ENCODE measurements at regions not wholly inside any gene's neighbourhood (a gene's known extent, or its start where the extent isn't known, plus 50 kb on each side); places are given as distances from the start of the nearest gene placed in this dataset.

- no peak for TF ChIP-seq CTCF (conservative IDR thresholded peaks at IDR 0.05; ENCODE audit: low read depth, low read length)
- no peak overlapping the region for H3K4me3 ChIP-seq (ENCODE audit: low read depth, low read length)
- no peak for DNase-seq (ENCODE audit: low read depth)
Measured at GRCh38 chr2:186959486-186959885, 110.5 kb upstream of the ZSWIM2 start.

GRCh38 chr2:186950694-186951093 lies 101.7 kb upstream of the ZSWIM2 start:
- no peak for DNase-seq (ENCODE audit: low read depth)
- H3K4me3 ChIP-seq (ENCODE audit: low read depth, low read length) = no peak overlapping the region
- TF ChIP-seq CTCF (conservative IDR thresholded peaks at IDR 0.05; ENCODE audit: low read depth, low read length) = no peak

- no peak for DNase-seq (ENCODE audit: low read depth)
- no peak for TF ChIP-seq CTCF (conservative IDR thresholded peaks at IDR 0.05; ENCODE audit: low read depth, low read length)
Measured at GRCh38 chr2:186949726-186950256, 100.8 kb upstream of the ZSWIM2 start.

GRCh38 chr2:186947516-186947915 lies 98.5 kb upstream of the ZSWIM2 start:
- no peak for DNase-seq (ENCODE audit: low read depth)
- TF ChIP-seq CTCF (conservative IDR thresholded peaks at IDR 0.05; ENCODE audit: low read depth, low read length) = no peak
- H3K4me3 ChIP-seq (ENCODE audit: low read depth, low read length) = no peak overlapping the region

More at GRCh38 chr2:186949726-186950256, 100.8 kb upstream of the ZSWIM2 start:
- H3K4me3 ChIP-seq (ENCODE audit: low read depth, low read length) = no peak overlapping the region

GRCh38 chr2:186946896-186947467 lies 98.0 kb upstream of the ZSWIM2 start:
- DNase-seq (ENCODE audit: low read depth) = no peak
- H3K4me3 ChIP-seq (ENCODE audit: low read depth, low read length) = no peak overlapping the region
- TF ChIP-seq CTCF (conservative IDR thresholded peaks at IDR 0.05; ENCODE audit: low read depth, low read length) = no peak

GRCh38 chr2:186941853-186942252 lies 92.9 kb upstream of the ZSWIM2 start:
- no peak for TF ChIP-seq CTCF (conservative IDR thresholded peaks at IDR 0.05; ENCODE audit: low read depth, low read length)
- DNase-seq (ENCODE audit: low read depth) = no peak
- no peak overlapping the region for H3K4me3 ChIP-seq (ENCODE audit: low read depth, low read length)

GRCh38 chr2:186940463-186940862 lies 91.5 kb upstream of the ZSWIM2 start:
- DNase-seq (ENCODE audit: low read depth) = no peak
- H3K4me3 ChIP-seq (ENCODE audit: low read depth, low read length) = no peak overlapping the region
- no peak for TF ChIP-seq CTCF (conservative IDR thresholded peaks at IDR 0.05; ENCODE audit: low read depth, low read length)

All from epithelial cell of proximal tubule (primary cell).